Activated CD8-positive, alpha-beta T cell treated with anti-CD3 and anti-CD28 coated beads, Interleukin-2, amount 10 ng/mL, durations not matched to agents 7 days and 5 days (primary cell): ENCODE measurements at regions not wholly inside any gene's neighbourhood (a gene's known extent, or its start where the extent isn't known, plus 50 kb on each side); places are given as distances from the start of the nearest gene placed in this dataset.
"Not testable (repeated sequence)": the region's sequence is repeated elsewhere in the genome, so short reads cannot be mapped to it uniquely, and the experiment has no call there.

ENCODE experiments used
- ATAC-seq: fragments of 150-1000 bp; cut with Tn5 transposase; one replicate; pipeline ENCODE4 v1.10.0; 2021; ENCODE audit warnings: moderate library complexity
- CTCF ChIA-PET: fragments of 350-600 bp; sonication (Branson Sonifier 250); formaldehyde crosslinking; loops from one replicate; lab custom pipeline; 2021; ENCODE audit warnings: antibody characterized with exemption; lab: Charles Lee
- POLR2A ChIA-PET: fragments of 350-600 bp; sonication (Branson Sonifier 250); formaldehyde crosslinking; loops from one replicate; lab custom pipeline; 2021; ENCODE audit warnings: antibody characterized with exemption; lab: Charles Lee
- DNase-seq: peaks from one replicate; pipeline ENCODE4 v3.0.0-alpha.2; 2020
- H3K27ac Mint-ChIP-seq: one replicate; pipeline ENCODE4 v1.8.0; 2021; ENCODE audit warnings: mild to moderate bottlenecking, mixed read lengths
- H3K27me3 Mint-ChIP-seq: one replicate; pipeline ENCODE4 v1.8.0; 2021; ENCODE audit warnings: low read depth, mixed read lengths
- H3K36me3 Mint-ChIP-seq: one replicate; pipeline ENCODE4 v1.8.0; 2021; ENCODE audit warnings: low read depth, mixed read lengths
- H3K4me1 Mint-ChIP-seq: one replicate; pipeline ENCODE4 v1.8.0; 2021; ENCODE audit warnings: low read depth, mixed read lengths
- H3K4me3 Mint-ChIP-seq: one replicate; pipeline ENCODE4 v1.8.0; 2021; ENCODE audit warnings: mild to moderate bottlenecking, mixed read lengths
- H3K9me3 Mint-ChIP-seq: one replicate; pipeline ENCODE4 v1.8.0; 2022; ENCODE audit warnings: mixed read lengths; ENCODE audit not compliant: insufficient read depth

GRCh38 chr3:152146461-152146860, 122.3 kb upstream of the MBNL1 start:
- no peak overlapping the region for H3K27ac Mint-ChIP-seq

GRCh38 chr3:152147748-152148147, 121.0 kb upstream of the MBNL1 start:
- Mint-ChIP-seq H3K27ac (no peak overlapping the region), H3K9me3 (no peaks in the 10 kb centered on the region), H3K27me3 (peaks cover 4% of the 10 kb centered on the region), H3K4me3 (no peak overlapping the region), H3K36me3 (no peaks in the 10 kb centered on the region), H3K4me1 (peaks cover 15% of the 10 kb centered on the region)
- DNase-seq (no peak), ATAC-seq (no peak)
- ChIA-PET POLR2A (interaction anchor here (0.7 kb wide), 1 partner anchor 65 kb away, joined by 3 read pairs; no protein-coding TSS in a partner anchor), CTCF (no interaction called here)

More at GRCh38 chr3:152146461-152146860, 122.3 kb upstream of the MBNL1 start:
- peaks cover 15% of the 10 kb centered on the region for H3K4me1 Mint-ChIP-seq
- CTCF ChIA-PET: no interaction called here
- POLR2A ChIA-PET: no interaction called here
- H3K27me3 Mint-ChIP-seq: peaks cover 4% of the 10 kb centered on the region
- no peaks in the 10 kb centered on the region for H3K9me3 Mint-ChIP-seq
- DNase-seq (no peak), ATAC-seq (no peak)
- no peaks in the 10 kb centered on the region for H3K36me3 Mint-ChIP-seq
- H3K4me3 Mint-ChIP-seq: no peak overlapping the region

GRCh38 chr3:152148579-152148978, 120.2 kb upstream of the MBNL1 start:
- Mint-ChIP-seq H3K36me3 (no peaks in the 10 kb centered on the region), H3K9me3 (no peaks in the 10 kb centered on the region), H3K4me1 (peaks cover 15% of the 10 kb centered on the region), H3K27ac (no peak overlapping the region), H3K27me3 (peaks cover 4% of the 10 kb centered on the region), H3K4me3 (no peak overlapping the region)
- CTCF ChIA-PET: no interaction called here
- POLR2A ChIA-PET: no interaction called here
- ATAC-seq: no peak
- DNase-seq: no peak

- CTCF ChIA-PET: no interaction called here
Observed at GRCh38 chr3:152149832-152150231, 118.9 kb upstream of the MBNL1 start.

GRCh38 chr3:152151216-152151876, 117.4 kb upstream of the MBNL1 start:
- Mint-ChIP-seq H3K4me1 (peaks cover 15% of the 10 kb centered on the region), H3K4me3 (no peak overlapping the region), H3K27me3 (peaks cover 4% of the 10 kb centered on the region), H3K9me3 (no peaks in the 10 kb centered on the region), H3K27ac (no peak overlapping the region), H3K36me3 (no peaks in the 10 kb centered on the region)
- ATAC-seq (no peak), DNase-seq (no peak)
- ChIA-PET POLR2A (no interaction called here), CTCF (no interaction called here)

More at GRCh38 chr3:152149832-152150231, 118.9 kb upstream of the MBNL1 start:
- no peak for ATAC-seq
- no peak overlapping the region for H3K27ac Mint-ChIP-seq
- H3K36me3 Mint-ChIP-seq: no peaks in the 10 kb centered on the region
- peaks cover 4% of the 10 kb centered on the region for H3K27me3 Mint-ChIP-seq
- no peak overlapping the region for H3K4me3 Mint-ChIP-seq
- H3K4me1 Mint-ChIP-seq: peaks cover 15% of the 10 kb centered on the region
- no peak for DNase-seq
- POLR2A ChIA-PET: no interaction called here
- H3K9me3 Mint-ChIP-seq: no peaks in the 10 kb centered on the region

- CTCF ChIA-PET, DNase-seq, H3K27ac Mint-ChIP-seq, H3K27me3 Mint-ChIP-seq, POLR2A ChIA-PET, ATAC-seq, H3K9me3 Mint-ChIP-seq, H3K36me3 Mint-ChIP-seq, H3K4me3 Mint-ChIP-seq: not testable (repeated sequence)
- peaks cover 14% of the 10 kb centered on the region for H3K4me1 Mint-ChIP-seq
Observed at GRCh38 chr3:152151877-152152765, 116.6 kb upstream of the MBNL1 start.

- H3K27ac Mint-ChIP-seq, H3K4me1 Mint-ChIP-seq, CTCF ChIA-PET, H3K4me3 Mint-ChIP-seq, DNase-seq, H3K27me3 Mint-ChIP-seq, ATAC-seq, POLR2A ChIA-PET, H3K36me3 Mint-ChIP-seq, H3K9me3 Mint-ChIP-seq: not testable (repeated sequence)
Observed at GRCh38 chr3:152153115-152153514, 115.6 kb upstream of the MBNL1 start.

GRCh38 chr3:152155246-152156020, 113.3 kb upstream of the MBNL1 start:
- no peak for DNase-seq
- ChIA-PET POLR2A (no interaction called here), CTCF (no interaction called here)
- Mint-ChIP-seq H3K4me1 (no peaks in the 10 kb centered on the region), H3K9me3 (no peaks in the 10 kb centered on the region), H3K4me3 (no peak overlapping the region), H3K27me3 (peaks cover 2% of the 10 kb centered on the region), H3K27ac (no peak overlapping the region), H3K36me3 (no peaks in the 10 kb centered on the region)
- no peak for ATAC-seq

GRCh38 chr3:152156880-152157279, 111.8 kb upstream of the MBNL1 start:
- Mint-ChIP-seq H3K9me3 (no peaks in the 10 kb centered on the region), H3K36me3 (no peaks in the 10 kb centered on the region), H3K4me1 (no peaks in the 10 kb centered on the region), H3K27me3 (peaks cover 2% of the 10 kb centered on the region), H3K4me3 (no peak overlapping the region), H3K27ac (no peak overlapping the region)
- ChIA-PET POLR2A (no interaction called here), CTCF (interaction anchor here (1.6 kb wide), 1 partner anchor 85 kb away, joined by 3 read pairs; no protein-coding TSS in a partner anchor)
- DNase-seq: no peak
- ATAC-seq: no peak

- Mint-ChIP-seq H3K4me1 (no peaks in the 10 kb centered on the region), H3K4me3 (no peak overlapping the region), H3K36me3 (no peaks in the 10 kb centered on the region), H3K27me3 (peaks cover 6% of the 10 kb centered on the region), H3K27ac (no peak overlapping the region), H3K9me3 (no peaks in the 10 kb centered on the region)
- POLR2A ChIA-PET: no interaction called here
- CTCF ChIA-PET: interaction anchor here (1.6 kb wide), 1 partner anchor 86 kb away, joined by 3 read pairs; no protein-coding TSS in a partner anchor
- ATAC-seq: no peak
- no peak for DNase-seq
Observed at GRCh38 chr3:152157337-152157736, 111.4 kb upstream of the MBNL1 start.

- ATAC-seq (no peak), DNase-seq (no peak)
- ChIA-PET CTCF (interaction anchor here (0.6 to 2.3 kb wide), 2 partner anchors 17 to 19 kb away, joined by 3 to 5 read pairs; no protein-coding TSS in a partner anchor), POLR2A (no interaction called here)
- no peaks in the 10 kb centered on the region for H3K4me1 Mint-ChIP-seq
- peaks cover 6% of the 10 kb centered on the region for H3K27me3 Mint-ChIP-seq
- no peaks in the 10 kb centered on the region for H3K9me3 Mint-ChIP-seq
- no peak overlapping the region for H3K4me3 Mint-ChIP-seq
- no peak overlapping the region for H3K27ac Mint-ChIP-seq
- H3K36me3 Mint-ChIP-seq: no peaks in the 10 kb centered on the region
Observed at GRCh38 chr3:152159328-152159727, 109.4 kb upstream of the MBNL1 start.
